Right renal cortex interstitium (tissue), 3 donors: ENCODE measurements at regions not wholly inside any gene's neighbourhood (a gene's known extent, or its start where the extent isn't known, plus 50 kb on each side); places are given as distances from the start of the nearest gene placed in this dataset.

Experiments
- DNase-seq, 3 donors: peaks; one replicate each; pipeline ENCODE4 v3.0.0-alpha.2; 2013; ENCODE audit warnings: low read depth in 3 of 3, low spot score in 2 of 3

GRCh38 chr14:42113358-42114069 is 506.8 kb downstream of the LRFN5 start:
- no peak for DNase-seq

GRCh38 chr14:42112108-42112507 is 505.4 kb downstream of the LRFN5 start:
- DNase-seq, result no peak

- no peak for DNase-seq
Measured at GRCh38 chr14:42111355-42111754, 504.7 kb downstream of the LRFN5 start.

GRCh38 chr14:42110167-42110566 is 503.5 kb downstream of the LRFN5 start:
- DNase-seq, result no peak

GRCh38 chr14:42095155-42095554 is 488.5 kb downstream of the LRFN5 start:
- DNase-seq, result no peak

GRCh38 chr14:42090122-42090521 is 483.4 kb downstream of the LRFN5 start:
- DNase-seq, result no peak

GRCh38 chr14:42079911-42080310 is 473.2 kb downstream of the LRFN5 start:
- DNase-seq, result no peak

- no peak for DNase-seq
Measured at GRCh38 chr14:42078345-42078744, 471.7 kb downstream of the LRFN5 start.

GRCh38 chr14:42070031-42070430 is 463.4 kb downstream of the LRFN5 start:
- no peak for DNase-seq

GRCh38 chr14:42057111-42057510 is 450.4 kb downstream of the LRFN5 start:
- no peak for DNase-seq

GRCh38 chr14:42047421-42048055 is 440.9 kb downstream of the LRFN5 start:
- DNase-seq, result no peak

GRCh38 chr14:42045383-42045782 is 438.7 kb downstream of the LRFN5 start:
- no peak for DNase-seq

GRCh38 chr14:42028607-42029006 is 421.9 kb downstream of the LRFN5 start:
- DNase-seq, result no peak

GRCh38 chr14:42027271-42027670 is 420.6 kb downstream of the LRFN5 start:
- no peak for DNase-seq

- DNase-seq, result no peak
Measured at GRCh38 chr14:42023452-42023851, 416.8 kb downstream of the LRFN5 start.

GRCh38 chr14:42014301-42014700 is 407.6 kb downstream of the LRFN5 start:
- DNase-seq, result no peak

GRCh38 chr14:42013559-42013958 is 406.9 kb downstream of the LRFN5 start:
- no peak for DNase-seq

- no peak for DNase-seq
Measured at GRCh38 chr14:42013153-42013552, 406.5 kb downstream of the LRFN5 start.

GRCh38 chr14:42011221-42011620 is 404.5 kb downstream of the LRFN5 start:
- DNase-seq, result no peak

GRCh38 chr14:42004321-42004720 is 397.6 kb downstream of the LRFN5 start:
- DNase-seq, result no peak

- DNase-seq, result no peak
Measured at GRCh38 chr14:42002141-42002540, 395.5 kb downstream of the LRFN5 start.

GRCh38 chr14:42001431-42001830 is 394.8 kb downstream of the LRFN5 start:
- DNase-seq, result no peak

- no peak for DNase-seq
Measured at GRCh38 chr14:42000450-42000849, 393.8 kb downstream of the LRFN5 start.
